ENCODE measurements at regions not wholly inside any gene's neighbourhood (a gene's known extent, or its start where the extent isn't known, plus 50 kb on each side); places are given as distances from the start of the nearest gene placed in this dataset.

DNA sequence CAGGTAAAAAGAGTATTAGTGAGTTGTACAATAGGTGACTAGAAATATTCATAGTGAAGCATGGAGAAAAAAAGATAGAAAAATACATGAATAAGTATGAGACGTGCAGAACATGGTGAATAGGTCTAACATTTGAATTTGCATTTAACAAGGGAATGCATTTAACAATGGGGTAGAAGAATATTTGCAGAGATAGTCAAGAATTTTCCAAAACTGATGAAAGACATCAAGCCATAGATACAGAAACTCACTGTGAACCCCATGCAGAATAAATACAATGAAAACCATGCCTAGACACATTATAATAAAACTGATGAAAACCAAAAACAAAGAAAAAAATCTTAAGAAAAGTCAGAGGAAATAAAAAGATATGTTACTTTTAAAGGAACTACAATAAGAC is 184.8 kb downstream of the KTN1 start:
- Histone ChIP-seq H3K4me1 (ENCODE audit: control insufficient read depth, insufficient read depth, low read length) (no peaks in the 10 kb centered on the region), H3K36me3 (ENCODE audit: control insufficient read depth, insufficient read depth, low read length) (no peaks in the 10 kb centered on the region), H2BK20ac (ENCODE audit: low read depth, low read length) (no peak overlapping the region), H4K20me1 (ENCODE audit: insufficient read depth, low read length) (no peaks in the 10 kb centered on the region), H4K5ac (ENCODE audit: low read depth, low read length) (no peak overlapping the region), H2AK9ac (replicated peaks; ENCODE audit: low read depth, low read length, poor library complexity) (no peak overlapping the region), H3K18ac (ENCODE audit: low read depth, low read length) (no peak overlapping the region), H2BK15ac (ENCODE audit: low read depth, low read length) (no peak overlapping the region), H2AK5ac (ENCODE audit: low read depth, low read length) (no peak overlapping the region), H4K8ac (ENCODE audit: low read depth in 2 of 2, low read length in 2 of 2) (no peak overlapping the region), H2BK5ac (ENCODE audit: low read depth, low read length, poor library complexity, severe bottlenecking) (no peak overlapping the region), H3K27ac (ENCODE audit: insufficient read depth, low read length) (no peak overlapping the region), H3K27me3 (ENCODE audit: control insufficient read depth, insufficient read depth, low read length) (peaks cover 15% of the 10 kb centered on the region), H3K23ac (ENCODE audit: low read depth, low read length) (no peak overlapping the region), H2AFZ (replicated peaks; ENCODE audit: low read length, poor library complexity) (no peak overlapping the region), H3K14ac (replicated peaks; ENCODE audit: low read depth, low read length) (no peak overlapping the region), H3K4me2 (ENCODE audit: low read depth, low read length) (no peak overlapping the region), H3K4ac (ENCODE audit: low read depth, low read length) (no peak overlapping the region), H3K79me1 (ENCODE audit: low read depth in 1 of 2, low read length in 2 of 2) (no peaks in the 10 kb centered on the region), H3K9me1 (ENCODE audit: insufficient read depth, low read length) (no peaks in the 10 kb centered on the region), H3K4me3 (ENCODE audit: insufficient read depth, low read depth, low read length) (no peak overlapping the region), H3K56ac (ENCODE audit: extremely low read depth, insufficient read depth, low read length) (no peak overlapping the region), H3K9me3 (ENCODE audit: control insufficient read depth, insufficient read depth, low read length) (no peaks in the 10 kb centered on the region), H2BK120ac (ENCODE audit: low read depth, low read length) (no peak overlapping the region), H3K9ac (ENCODE audit: low read depth, low read length) (no peak overlapping the region), H4K91ac (ENCODE audit: insufficient read depth, low read depth, low read length) (no peak overlapping the region)
- CTCF ChIA-PET = interaction anchor here (0.6 kb wide), 1 partner anchor 35 kb away, joined by 3 read pairs; no protein-coding TSS in a partner anchor
- ATAC-seq (ENCODE audit: low read depth) (no peak), DNase-seq (no peak)
- no CpG with 5 or more reads among the region's 1 CpG for WGBS, 2 experiments (ENCODE audit: extremely low coverage in 2 of 2, insufficient read length in 1 of 2)
- no TSS peak for BruUV-seq (replicated peaks)
- in situ Hi-C loops (cut with MboI; ENCODE audit: low sequenced_read_pairs) (no loop called here), intact Hi-C loops (cut with micrococcal nuclease) (no loop called here), dilution Hi-C loops (cut with HindIII; ENCODE audit: low sequenced_read_pairs, unreplicated experiment) (no loop called here)
- POLR2A ChIA-PET (ENCODE audit: unreplicated experiment) = no interaction called here
- TF ChIP-seq MXI1 (IDR thresholded peaks at IDR 0.05; ENCODE audit: borderline replicate concordance, low read depth, low read length) = no peak
